ENCODE measurements at regions not wholly inside any gene's neighbourhood (a gene's known extent, or its start where the extent isn't known, plus 50 kb on each side); places are given as distances from the start of the nearest gene placed in this dataset.

GRCh38 chr14:54086767-54087166, 130.1 kb upstream of the BMP4 start:
- peaks cover 0 to 3% (median 0%) of the 10 kb centered on the region in 4 experiments; a peak in 1 of 7 replicates for H3K4me1 ChIP-seq (replicated peaks in 1 of 4; ENCODE audit: control insufficient read depth in 3 of 4, insufficient read depth in 4 of 4, low read length in 3 of 4)
- no peak overlapping the region for H2BK12ac ChIP-seq (ENCODE audit: low read depth, low read length)
- no peak overlapping the region for H3K18ac ChIP-seq (ENCODE audit: extremely low read depth, low read length)
- 92% methylated on average over 7 of the region's 7 CpGs; no CpG with 5 or more reads in 1 of the 2 experiments for WGBS, 2 experiments (ENCODE audit: extremely low coverage in 1 of 2, insufficient coverage in 1 of 2, insufficient read length in 1 of 2, insufficient replicate concordance in 2 of 2, low coverage in 1 of 2, low lambda C conversion rate in 2 of 2, missing lambda C conversion rate in 1 of 2)
- H3K56ac ChIP-seq (replicated peaks; ENCODE audit: insufficient read length, low read depth, low read length): no peak overlapping the region
- no peaks in the 10 kb centered on the region for H3K79me2 ChIP-seq (ENCODE audit: control insufficient read depth in 1 of 2, insufficient read depth in 2 of 2, low read length in 2 of 2)
- FAIRE-seq (no peak), DNase-seq (ENCODE audit: low read depth in 1 of 2, low spot score in 2 of 2) (no peak)
- no peak overlapping the region for H3K9ac ChIP-seq (replicated peaks in 1 of 4; ENCODE audit: extremely low read depth in 1 of 4, low read depth in 3 of 4, low read length in 3 of 4)
- no peaks in the 10 kb centered on the region for H4K20me1 ChIP-seq (replicated peaks in 1 of 2; ENCODE audit: control insufficient read depth in 1 of 2, insufficient read depth in 2 of 2, low read length in 2 of 2)
- ChIA-PET POLR2A (ENCODE audit: partially characterized antibody) (no interaction called here), CTCF (ENCODE audit: partially characterized antibody) (interaction anchor here (1.9 kb wide), 1 partner anchor 88 kb away, joined by 4 read pairs; no protein-coding TSS in a partner anchor)
- H3K23me2 ChIP-seq (ENCODE audit: low read depth, low read length): no peaks in the 10 kb centered on the region
- no peaks in the 10 kb centered on the region for H3K36me3 ChIP-seq (ENCODE audit: control insufficient read depth in 2 of 4, insufficient read depth in 4 of 4, low read length in 3 of 4)
- H3K4me3 ChIP-seq (ENCODE audit: extremely low read depth in 1 of 4, insufficient read depth in 2 of 4, low read depth in 3 of 4, low read length in 4 of 4): no peak overlapping the region
- no peaks in the 10 kb centered on the region for H3K79me1 ChIP-seq (ENCODE audit: low read depth, low read length)
- H2BK15ac ChIP-seq (ENCODE audit: low read length): no peak overlapping the region
- no peak overlapping the region for H2BK120ac ChIP-seq (replicated peaks; ENCODE audit: low read depth, low read length)
- H2AFZ ChIP-seq (ENCODE audit: low read length): no peak overlapping the region
- no peaks in the 10 kb centered on the region for H3K27me3 ChIP-seq (replicated peaks in 1 of 4; ENCODE audit: control insufficient read depth in 3 of 4, extremely low read depth in 1 of 4, insufficient read depth in 3 of 4, low read length in 3 of 4)
- H4K8ac ChIP-seq (ENCODE audit: extremely low read depth, insufficient read depth, low read length): no peak overlapping the region
- no peak overlapping the region for H3K27ac ChIP-seq (ENCODE audit: low read depth, low read length)
- no peak overlapping the region for H3K4me2 ChIP-seq (ENCODE audit: insufficient read depth in 1 of 2, low read depth in 2 of 2, low read length in 2 of 2)
- H2BK20ac ChIP-seq (ENCODE audit: low read length): no peak overlapping the region
- H2BK5ac ChIP-seq (ENCODE audit: low read depth, low read length): no peak overlapping the region
- H3K4ac ChIP-seq (replicated peaks; ENCODE audit: insufficient read length, low read depth, low read length): no peak overlapping the region
- H3K14ac ChIP-seq (ENCODE audit: insufficient read length): no peak overlapping the region
- no peak overlapping the region for H4K91ac ChIP-seq (replicated peaks; ENCODE audit: insufficient read length, low read length)
- H2AK5ac ChIP-seq (ENCODE audit: low read depth, low read length): no peak overlapping the region
- no peaks in the 10 kb centered on the region for H3K9me3 ChIP-seq (ENCODE audit: insufficient read depth in 2 of 2, low read depth in 1 of 2, low read length in 1 of 2)
- no peak overlapping the region for H4K5ac ChIP-seq (ENCODE audit: insufficient read length, low read depth, low read length)
- no peak overlapping the region for H3K23ac ChIP-seq (ENCODE audit: insufficient read length)
- TF ChIP-seq, protein P1, sequence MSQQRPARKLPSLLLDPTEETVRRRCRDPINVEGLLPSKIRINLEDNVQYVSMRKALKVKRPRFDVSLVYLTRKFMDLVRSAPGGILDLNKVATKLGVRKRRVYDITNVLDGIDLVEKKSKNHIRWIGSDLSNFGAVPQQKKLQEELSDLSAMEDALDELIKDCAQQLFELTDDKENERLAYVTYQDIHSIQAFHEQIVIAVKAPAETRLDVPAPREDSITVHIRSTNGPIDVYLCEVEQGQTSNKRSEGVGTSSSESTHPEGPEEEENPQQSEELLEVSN (IDR thresholded peaks at IDR 0.05): no peak
- TF ChIP-seq POU5F1 (IDR thresholded peaks at IDR 0.05; ENCODE audit: low read depth, low read length): no peak
- TF ChIP-seq CHD2 (IDR thresholded peaks at IDR 0.05; ENCODE audit: low read length): no peak
- TF ChIP-seq SP4 (IDR thresholded peaks at IDR 0.05; ENCODE audit: low read length): no peak
- TF ChIP-seq JUN (IDR thresholded peaks at IDR 0.05; ENCODE audit: low read depth, low read length): no peak
- no peak for TF ChIP-seq SIX5 (IDR thresholded peaks at IDR 0.05; ENCODE audit: low read depth, low read length)
- TF ChIP-seq NANOG (IDR thresholded peaks at IDR 0.05; ENCODE audit: insufficient read depth, low read depth, low read length, poor library complexity, severe bottlenecking): no peak
